GM18507 (cell line): ENCODE measurements at regions not wholly inside any gene's neighbourhood (a gene's known extent, or its start where the extent isn't known, plus 50 kb on each side); places are given as distances from the start of the nearest gene placed in this dataset.
"Not testable (repeated sequence)": the region's sequence is repeated elsewhere in the genome, so short reads cannot be mapped to it uniquely, and the experiment has no call there.

Experiments used
- DNase-seq: peaks from one replicate; pipeline ENCODE4 v3.0.0; 2011; ENCODE audit warnings: low read depth; ENCODE audit not compliant: insufficient read length; ENCODE audit errors: extremely low spot score
- FAIRE-seq: peaks from 2 replicates; lab custom pipeline; 2011; peaks lifted over from hg19 to GRCh38; lab: Jason Lieb, UNC

DNA sequence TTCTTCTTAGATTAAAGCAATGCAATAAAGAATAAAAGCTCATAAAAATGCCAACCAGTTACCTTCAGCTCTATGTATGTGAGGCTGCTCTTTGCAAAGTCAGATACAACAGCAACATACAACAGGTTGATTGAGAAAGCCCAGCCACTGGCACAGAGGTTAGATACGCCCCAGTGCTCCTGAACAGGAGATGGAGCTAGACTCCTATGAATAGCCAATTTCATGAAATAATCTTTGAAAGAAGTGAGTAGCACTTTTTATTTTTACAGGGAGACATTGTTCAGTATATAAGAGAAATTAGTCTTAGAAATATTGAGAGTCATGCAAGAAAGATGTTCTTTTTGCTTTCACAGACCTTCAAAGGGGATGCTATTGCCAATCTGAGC, 362.4 kb upstream of the MEX3C start:
- no peak for DNase-seq

DNA sequence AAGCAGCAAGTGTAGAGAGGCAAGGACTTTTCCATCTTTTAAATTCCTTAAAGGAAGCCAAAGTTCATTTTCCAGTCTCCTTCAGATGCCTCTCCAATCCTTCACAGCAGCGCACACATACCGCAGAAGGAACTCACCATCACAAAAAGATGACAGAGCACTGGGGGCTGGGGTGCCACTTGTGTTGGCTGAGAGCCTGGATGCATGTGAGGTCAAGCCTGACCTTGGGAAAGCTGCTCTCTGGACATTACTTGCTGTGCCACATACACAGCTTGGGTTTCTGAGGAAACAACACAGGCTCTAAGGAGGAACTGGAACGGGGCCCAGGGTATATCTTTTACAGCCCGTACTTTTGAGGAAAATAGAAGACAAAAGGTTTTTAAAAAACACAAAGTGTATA, 364.3 kb upstream of the MEX3C start:
- DNase-seq (no peak), FAIRE-seq (no peak)

More for the DNA sequence above, 362.4 kb upstream of the MEX3C start:
- FAIRE-seq = no peak

DNA sequence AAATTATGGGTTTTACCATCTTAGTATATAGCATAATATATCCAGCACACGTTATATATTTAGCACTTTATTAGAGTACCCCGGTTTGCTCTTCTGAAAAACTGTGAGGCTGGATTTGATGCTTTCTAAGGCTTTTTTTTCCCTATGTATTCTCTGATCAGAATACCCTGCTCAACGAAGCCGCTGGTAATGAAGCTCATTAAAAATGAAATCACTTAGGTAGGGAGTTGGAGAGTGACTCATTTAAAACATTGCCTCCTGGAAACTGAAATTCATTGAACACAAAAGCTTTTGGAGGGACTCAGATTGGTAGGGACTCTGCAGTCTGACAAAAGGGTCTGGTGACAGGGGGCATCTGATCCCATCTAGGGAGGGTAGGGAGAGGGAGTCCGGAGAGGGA, 365.4 kb upstream of the MEX3C start:
- FAIRE-seq = no peak

DNA sequence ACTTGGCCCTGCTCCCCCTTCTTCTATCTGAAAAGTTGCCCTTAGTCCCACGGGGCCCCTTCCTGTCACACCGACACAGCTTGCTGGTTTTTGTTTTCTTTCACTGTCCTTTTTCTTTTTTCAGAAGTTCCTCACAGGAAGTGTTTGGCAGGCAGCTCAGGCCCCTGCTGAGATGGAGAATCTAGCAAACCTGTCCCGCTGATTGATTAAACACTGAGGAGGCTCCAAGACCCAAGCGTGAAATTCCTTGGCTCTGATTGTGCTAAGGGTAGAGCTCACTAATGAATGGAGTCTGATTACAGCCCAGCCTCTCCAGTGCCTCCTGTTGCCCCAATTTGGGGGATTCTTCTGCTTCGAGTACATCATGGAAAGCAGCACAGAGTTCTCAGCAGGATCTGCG, 365.9 kb upstream of the MEX3C start:
- FAIRE-seq = no peak
- DNase-seq = no peak

More for the DNA sequence above, 365.4 kb upstream of the MEX3C start:
- DNase-seq = no peak

DNA sequence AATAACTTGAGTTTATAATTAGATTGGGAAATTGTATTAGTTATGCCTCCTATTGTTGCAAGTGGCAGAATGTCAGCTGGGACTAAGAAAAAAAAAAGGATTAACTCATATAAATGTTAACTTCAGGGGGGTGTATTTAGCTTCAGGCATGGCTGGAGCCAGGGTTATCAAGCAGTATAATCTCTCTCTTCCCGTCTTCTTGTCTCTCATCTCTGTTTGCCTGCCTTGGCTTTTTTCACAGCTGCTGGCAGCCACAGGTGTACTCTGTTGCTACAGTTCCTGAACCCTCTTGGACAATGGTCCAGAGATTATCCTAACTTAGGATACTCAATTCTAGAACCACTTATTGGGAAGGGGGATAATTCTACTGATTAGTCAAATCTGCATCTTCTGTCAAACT, 370.7 kb upstream of the MEX3C start:
- FAIRE-seq = no peak
- no peak for DNase-seq

DNA sequence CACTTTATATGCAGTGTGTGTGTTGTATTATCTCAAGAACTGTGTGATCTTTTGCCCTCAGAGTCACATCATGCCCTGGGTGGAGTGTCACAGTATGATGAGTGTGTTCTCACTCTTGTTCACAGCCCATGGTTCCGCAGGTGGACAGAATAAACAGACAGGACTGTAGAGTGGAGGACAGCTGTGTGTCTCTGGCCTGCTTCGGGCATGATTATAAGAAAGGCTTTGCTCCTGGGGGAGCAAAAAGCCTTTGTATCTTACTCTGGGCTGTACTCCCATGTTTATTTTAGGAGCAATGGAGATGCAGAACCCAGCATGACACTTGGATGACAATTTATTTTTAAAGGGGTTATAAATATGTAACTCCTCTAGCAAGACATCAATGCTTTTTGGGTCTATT, 371.7 kb upstream of the MEX3C start:
- DNase-seq (no peak), FAIRE-seq (no peak)

DNA sequence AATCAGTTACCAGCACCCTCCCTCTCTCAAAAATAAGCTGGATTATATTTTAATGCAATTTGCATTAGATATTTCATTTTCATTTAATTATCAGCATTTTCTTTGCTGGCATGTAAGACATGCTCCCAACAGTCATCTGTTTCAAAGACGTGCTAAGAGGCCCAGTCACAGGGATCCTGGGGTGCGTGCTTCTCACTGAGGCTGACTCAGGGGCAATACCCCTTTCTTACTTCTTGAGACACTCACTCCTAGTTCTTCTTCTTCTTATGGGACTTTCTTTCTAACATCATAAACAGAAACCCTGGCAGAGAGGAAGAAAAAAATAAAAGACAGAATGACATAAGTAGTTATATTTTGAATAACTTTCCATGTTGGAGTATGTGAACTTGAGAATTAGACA, 372.1 kb upstream of the MEX3C start:
- FAIRE-seq (no peak), DNase-seq (no peak)

DNA sequence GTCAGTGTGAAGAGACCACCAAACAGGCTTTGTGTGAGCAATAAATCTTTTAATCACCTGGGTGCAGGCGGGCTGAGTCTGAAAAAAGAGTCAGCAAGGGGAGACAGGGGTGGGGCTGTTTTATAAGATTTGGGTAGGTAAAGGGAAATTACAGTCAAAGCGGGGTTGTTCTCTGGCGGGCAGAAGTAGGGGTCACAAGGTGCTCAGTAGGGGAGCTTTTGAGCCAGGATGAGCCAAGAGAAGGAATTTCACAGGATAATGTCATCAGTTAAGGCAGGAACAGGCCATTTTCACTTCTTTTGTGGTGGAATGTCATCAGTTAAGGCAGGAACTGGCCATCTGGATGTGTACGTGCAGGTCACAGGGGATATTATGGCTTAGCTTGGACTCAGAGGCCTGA, 372.6 kb upstream of the MEX3C start:
- FAIRE-seq, DNase-seq: not testable (repeated sequence)

DNA sequence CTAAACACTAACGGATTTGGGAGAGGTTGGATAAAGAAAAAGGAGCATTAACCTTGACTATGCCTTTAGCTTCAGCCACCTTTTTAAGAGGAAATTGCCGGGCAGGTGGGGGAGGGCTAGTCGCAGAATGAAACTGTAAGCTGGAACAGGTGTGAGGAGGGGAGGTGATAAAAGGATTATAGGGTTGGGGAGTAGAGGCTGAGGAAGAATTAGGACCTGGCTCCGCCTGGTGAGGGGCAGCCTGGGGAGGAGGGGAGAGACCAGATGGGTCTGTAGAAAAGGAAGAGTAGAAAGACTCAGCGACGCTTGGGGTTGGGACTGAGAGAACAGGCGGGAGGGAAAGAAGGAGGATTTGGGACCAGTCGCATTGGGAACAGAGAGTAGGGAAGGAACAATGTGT, 376.4 kb upstream of the MEX3C start:
- not testable (repeated sequence) for FAIRE-seq, DNase-seq

DNA sequence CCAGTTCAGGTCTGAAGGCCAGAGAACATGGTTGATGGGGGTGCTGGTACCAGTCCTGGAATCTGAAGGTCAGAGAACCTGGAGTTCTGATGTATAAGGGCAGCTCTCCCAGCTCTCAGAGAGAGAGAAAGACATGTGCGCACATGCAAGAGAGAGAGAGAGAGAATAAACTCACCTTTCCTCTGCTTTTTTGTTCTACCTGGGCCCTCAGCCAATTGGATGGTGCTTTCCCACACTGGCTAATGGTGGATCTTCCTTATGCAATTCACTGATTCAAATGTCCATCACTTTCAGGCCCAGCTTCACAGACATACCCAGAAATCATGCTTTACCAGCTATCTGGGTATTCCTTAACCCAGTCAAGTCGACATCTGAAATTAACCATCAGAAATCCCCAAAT, 377.7 kb upstream of the MEX3C start:
- no peak for DNase-seq

DNA sequence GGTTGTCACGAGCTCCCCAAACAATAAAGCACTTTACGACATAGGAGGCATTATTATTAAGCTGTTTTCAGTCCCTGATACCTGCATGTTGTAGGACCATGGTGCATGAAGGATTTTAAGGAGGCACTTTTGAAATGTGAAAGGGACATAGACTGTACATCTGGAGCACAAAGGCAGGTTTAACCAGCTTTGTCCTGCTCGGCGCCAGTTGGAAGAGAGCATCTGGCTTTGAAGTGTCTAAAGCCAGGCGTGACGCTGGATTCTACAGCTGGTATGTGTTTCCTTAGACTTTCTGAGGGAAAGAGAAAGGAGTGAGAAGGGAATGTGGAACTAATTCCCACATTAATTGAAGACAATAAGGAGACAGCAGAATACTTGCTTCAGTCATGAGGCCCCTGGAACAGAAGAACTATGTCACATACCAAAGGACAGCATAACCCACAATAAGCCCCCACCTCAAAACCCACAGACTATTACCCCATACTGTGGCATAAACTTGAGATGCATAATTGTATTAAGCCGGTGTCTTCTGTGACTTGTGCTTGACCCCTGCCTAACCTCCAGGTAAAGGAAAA, 381.0 kb upstream of the MEX3C start:
- no peak for FAIRE-seq
- no peak for DNase-seq

More for the DNA sequence above, 377.7 kb upstream of the MEX3C start:
- no peak for FAIRE-seq

DNA sequence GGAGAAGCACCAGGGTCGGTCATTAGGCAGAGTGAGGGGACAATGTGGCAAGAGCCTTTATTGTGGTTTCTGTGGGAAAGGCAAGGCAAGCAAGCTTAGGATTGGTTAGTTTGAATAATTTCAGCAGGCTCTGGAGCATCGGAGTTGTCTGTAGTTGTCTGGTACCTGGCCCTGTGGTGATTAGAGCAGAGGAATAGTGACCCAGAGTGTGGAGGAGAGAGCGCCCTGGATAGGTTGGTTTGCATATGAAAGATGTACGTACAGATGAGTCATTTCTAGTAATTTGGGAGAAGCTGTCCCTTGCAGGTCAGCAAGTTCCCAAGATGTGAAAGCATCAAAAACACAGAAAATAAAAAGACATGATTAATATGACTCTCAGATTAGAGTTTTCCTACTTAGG, 383.1 kb upstream of the MEX3C start:
- FAIRE-seq (no peak), DNase-seq (no peak)

DNA sequence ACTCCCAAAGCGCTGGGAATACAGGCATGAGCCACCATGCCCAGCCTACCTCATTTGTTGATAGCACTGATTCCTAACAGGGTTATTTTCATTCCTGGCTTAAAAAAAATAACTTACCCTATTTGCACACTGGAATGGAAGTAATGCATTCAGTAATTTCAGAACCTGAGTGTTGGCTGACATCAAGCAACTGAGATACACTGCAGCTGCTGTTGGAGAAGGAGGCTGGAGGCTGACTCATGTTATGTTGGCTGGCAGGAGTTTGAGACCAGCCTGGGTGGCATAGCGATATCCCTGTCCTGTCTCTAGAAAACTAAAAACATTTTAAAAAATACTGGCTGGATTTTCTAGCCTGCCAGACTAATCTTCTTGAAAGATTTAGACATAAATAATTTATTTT, 385.1 kb upstream of the MEX3C start:
- FAIRE-seq (no peak), DNase-seq (no peak)

DNA sequence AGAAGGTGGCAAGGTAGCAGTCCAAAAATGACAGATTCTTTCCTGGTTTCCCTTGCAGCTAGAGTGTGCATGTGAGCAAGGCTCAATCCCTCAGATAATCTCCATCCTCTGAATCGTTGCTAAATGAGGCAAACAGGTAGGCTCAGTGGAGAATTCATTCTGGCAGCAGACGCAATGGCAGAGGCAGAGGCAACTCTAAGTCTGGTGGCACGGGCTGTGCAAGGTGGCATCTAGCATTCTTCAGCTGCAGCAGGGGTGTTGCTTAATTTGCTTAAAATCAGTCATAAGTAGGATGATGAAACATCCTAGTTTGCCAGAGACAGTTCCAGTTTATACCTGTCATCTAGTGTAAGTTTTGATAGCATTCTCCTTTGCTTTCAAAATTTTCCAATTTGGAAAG, 391.1 kb upstream of the MEX3C start:
- no peak for DNase-seq
- no peak for FAIRE-seq

DNA sequence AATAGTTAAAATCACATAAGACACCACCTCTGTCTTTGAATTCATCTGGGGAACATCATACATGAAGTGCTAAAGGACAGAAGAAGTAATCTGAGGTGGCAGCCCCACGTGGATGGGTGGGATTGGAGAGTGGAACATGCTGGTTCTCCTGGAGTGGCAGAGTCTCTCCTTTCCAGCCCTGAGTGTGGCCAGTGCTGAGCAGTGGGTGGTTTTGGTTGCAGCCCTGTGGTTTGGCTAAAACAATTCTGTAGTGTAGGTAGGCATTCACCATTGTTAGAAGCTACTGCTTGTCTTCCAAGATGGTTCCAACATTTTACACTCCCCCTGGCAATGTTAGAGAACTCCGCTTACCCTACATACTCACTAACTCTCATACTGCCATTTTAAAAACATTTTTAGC, 396.4 kb upstream of the MEX3C start:
- DNase-seq (no peak), FAIRE-seq (no peak)

DNA sequence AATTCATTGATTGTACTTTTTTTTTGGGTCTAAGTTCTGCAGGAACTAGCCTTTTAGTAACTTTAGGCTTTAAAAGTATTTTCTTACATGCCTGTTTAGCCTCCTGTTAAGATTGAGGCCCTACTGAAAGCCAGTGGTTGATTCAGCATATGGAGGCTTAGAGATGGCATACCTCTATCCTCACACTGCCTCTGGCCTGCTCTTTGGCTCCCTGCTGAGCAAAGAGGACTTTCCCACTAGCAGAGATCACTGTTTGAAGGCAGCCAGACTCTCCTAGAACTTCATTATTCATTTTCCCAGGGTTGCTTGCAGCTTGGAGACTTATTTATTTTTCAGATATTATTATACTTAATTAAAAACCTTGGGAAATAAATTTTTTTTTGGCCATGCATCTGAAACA, 405.6 kb upstream of the MEX3C start:
- DNase-seq (no peak), FAIRE-seq (no peak)

DNA sequence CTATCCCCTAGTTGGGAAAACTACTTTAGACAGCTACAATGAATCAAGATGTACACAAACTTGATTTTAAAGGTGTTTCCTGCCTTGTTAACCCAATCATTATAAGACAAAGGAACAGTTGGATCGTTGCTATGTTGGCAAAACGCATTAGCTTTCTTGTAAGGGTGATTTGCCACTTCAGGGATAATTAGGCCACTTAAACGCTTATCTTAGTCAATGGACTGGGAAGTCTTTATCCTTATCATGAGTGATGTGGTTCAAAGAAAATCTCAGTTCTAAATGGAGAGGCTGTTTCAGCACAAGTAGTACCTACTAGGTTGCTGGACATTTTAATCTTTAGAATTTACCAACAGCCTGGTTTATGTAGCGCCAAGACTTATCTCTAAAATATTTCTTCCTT, 406.1 kb upstream of the MEX3C start:
- FAIRE-seq (no peak), DNase-seq (no peak)

DNA sequence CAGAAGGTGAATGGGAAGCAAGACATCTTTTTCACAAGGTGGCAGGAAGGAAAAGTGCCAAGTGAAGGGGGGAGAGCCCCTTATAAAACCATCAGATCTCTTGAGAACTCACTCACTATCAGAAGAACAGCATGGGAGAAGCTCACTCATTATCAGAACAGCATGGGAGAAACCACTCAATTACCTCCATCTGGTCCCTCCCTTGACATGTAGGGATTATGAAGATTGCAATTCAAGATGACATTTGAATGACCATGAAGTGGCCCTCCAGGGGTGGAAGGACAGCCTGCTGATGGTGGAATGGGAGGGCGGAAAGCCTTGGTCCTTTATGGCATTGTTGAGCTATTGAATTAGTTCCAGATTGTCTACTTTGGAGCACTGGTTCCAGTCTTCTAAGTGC, 413.0 kb upstream of the MEX3C start:
- DNase-seq (no peak), FAIRE-seq (no peak)

DNA sequence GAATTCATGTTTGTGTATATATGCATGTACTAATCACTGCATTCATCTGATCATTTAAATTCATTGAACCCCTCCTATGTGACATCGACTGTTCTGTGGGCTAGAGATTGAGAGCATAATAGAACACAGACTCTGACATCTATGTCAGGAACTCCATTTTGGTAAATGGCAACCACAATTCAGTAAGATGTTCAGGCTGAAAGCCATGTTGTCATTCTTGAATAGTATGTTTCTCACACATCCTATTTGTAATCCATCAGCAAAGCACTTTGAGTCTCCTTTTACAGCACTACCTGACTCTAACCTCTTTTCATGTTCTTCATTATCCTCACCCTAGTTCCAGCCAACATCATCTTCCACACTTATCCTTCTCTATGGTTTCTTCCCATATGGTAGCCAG, 413.8 kb upstream of the MEX3C start:
- FAIRE-seq = no peak
- DNase-seq = no peak

DNA sequence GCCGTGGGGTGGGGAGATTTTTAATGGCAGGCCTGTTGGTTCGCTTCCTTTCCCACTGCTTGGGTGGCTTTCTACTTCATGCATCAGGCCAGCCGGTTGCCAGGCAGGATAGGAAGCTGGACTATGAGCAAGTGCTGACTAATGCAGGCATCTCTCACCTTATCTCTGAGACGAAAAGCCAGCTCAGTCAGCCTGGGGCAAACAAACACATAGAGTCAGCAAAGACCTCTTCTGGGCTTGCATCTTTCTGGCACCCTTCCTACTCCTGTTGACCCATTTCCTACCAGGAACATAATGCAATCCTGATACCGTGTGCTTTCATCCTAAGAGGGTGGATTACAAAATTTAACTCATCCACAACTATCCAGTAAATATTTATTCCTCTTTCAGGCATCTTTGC, 416.6 kb upstream of the MEX3C start:
- DNase-seq (no peak), FAIRE-seq (no peak)

DNA sequence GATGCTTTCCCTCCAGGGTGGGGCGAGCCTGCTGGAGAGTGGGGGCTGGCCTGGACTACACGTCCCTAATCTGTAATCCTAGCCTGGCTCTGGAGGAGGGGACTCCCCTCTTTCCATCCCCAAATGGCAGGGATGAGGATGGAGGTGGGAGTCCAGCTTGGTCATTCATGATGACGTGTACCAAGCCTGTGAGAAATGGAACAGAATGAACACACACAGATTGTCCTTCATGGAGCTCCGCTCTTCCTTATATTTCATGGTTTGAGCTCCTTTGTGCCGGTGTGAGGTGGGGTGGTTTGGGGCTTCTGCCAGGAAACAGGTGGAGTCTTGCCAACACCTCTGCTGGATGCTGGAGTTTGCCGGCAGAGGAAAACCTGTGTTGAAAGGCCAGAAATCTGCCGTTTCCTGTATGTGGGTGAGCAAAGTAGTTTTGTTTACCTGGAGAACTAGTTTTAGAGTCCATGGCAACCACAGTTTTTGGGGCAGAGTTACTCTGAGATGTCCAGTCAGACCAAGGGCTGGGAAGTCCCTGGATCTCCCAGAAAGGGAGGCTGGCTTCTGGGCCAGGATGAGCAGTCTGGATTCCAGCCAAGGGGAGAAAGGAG, 417.6 kb upstream of the MEX3C start:
- no peak for DNase-seq
- no peak for FAIRE-seq

DNA sequence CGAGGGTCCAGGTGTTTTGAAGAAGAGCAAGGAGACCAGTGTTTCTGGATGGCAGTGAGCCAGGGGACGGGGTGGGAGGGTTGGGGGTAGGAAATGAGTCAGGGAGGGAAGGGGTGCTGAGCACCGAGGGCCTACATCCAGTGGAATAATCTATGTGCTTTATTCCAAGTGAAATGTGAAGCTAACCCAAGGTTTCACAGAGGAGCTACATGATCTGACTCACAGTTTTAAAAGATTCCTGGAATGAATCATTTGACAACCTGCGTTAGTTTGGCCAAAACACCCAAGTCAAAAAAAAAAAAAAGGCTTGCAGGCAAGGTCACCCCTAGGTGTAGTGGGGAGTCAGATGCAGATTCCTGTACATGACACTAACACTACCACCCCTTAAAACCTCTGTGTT, 419.7 kb upstream of the MEX3C start:
- no peak for FAIRE-seq
- no peak for DNase-seq
